ENCODE measurements at regions not wholly inside any gene's neighbourhood (a gene's known extent, or its start where the extent isn't known, plus 50 kb on each side); places are given as distances from the start of the nearest gene placed in this dataset.

- Histone ChIP-seq H3K9ac (ENCODE audit: low read depth, low read length) (no peak overlapping the region), H3K27ac (ENCODE audit: low read depth, low read length) (no peak overlapping the region), H3K27me3 (ENCODE audit: control insufficient read depth, insufficient read depth, low read length) (no peaks in the 10 kb centered on the region), H3K4me1 (ENCODE audit: control insufficient read depth, insufficient read depth, low read length) (peaks cover 27% of the 10 kb centered on the region), H3K9me3 (ENCODE audit: control insufficient read depth, insufficient read depth, low read length) (no peaks in the 10 kb centered on the region), H3K4me3 (ENCODE audit: low read depth, low read length) (no peak overlapping the region), H3K36me3 (ENCODE audit: control insufficient read depth, insufficient read depth, low read length) (no peaks in the 10 kb centered on the region)
These were observed 601.4 kb upstream of the SALL1 start for GRCh38 chr16:51752438-51752995.

- Histone ChIP-seq H3K4me3 (ENCODE audit: low read depth, low read length) (no peak overlapping the region), H3K36me3 (ENCODE audit: control insufficient read depth, insufficient read depth, low read length) (no peaks in the 10 kb centered on the region), H3K4me1 (ENCODE audit: control insufficient read depth, insufficient read depth, low read length) (peaks cover 3% of the 10 kb centered on the region; the same call in 1 of the 2 replicates), H3K27me3 (ENCODE audit: control insufficient read depth, insufficient read depth, low read length) (no peaks in the 10 kb centered on the region), H3K27ac (ENCODE audit: low read depth, low read length) (no peak overlapping the region), H3K9me3 (ENCODE audit: control insufficient read depth, insufficient read depth, low read length) (no peaks in the 10 kb centered on the region), H3K9ac (ENCODE audit: low read depth, low read length) (no peak overlapping the region)
These were observed 596.3 kb upstream of the SALL1 start for GRCh38 chr16:51747329-51747728.

- no peaks in the 10 kb centered on the region for H3K36me3 ChIP-seq (ENCODE audit: control insufficient read depth, insufficient read depth, low read length)
- peaks cover 7% of the 10 kb centered on the region for H3K4me1 ChIP-seq (ENCODE audit: control insufficient read depth, insufficient read depth, low read length)
- no peak overlapping the region for H3K4me3 ChIP-seq (ENCODE audit: low read depth, low read length)
- no peaks in the 10 kb centered on the region for H3K27me3 ChIP-seq (ENCODE audit: control insufficient read depth, insufficient read depth, low read length)
- no peak overlapping the region for H3K9ac ChIP-seq (ENCODE audit: low read depth, low read length)
- H3K27ac ChIP-seq (ENCODE audit: low read depth, low read length), result no peak overlapping the region
- H3K9me3 ChIP-seq (ENCODE audit: control insufficient read depth, insufficient read depth, low read length), result no peaks in the 10 kb centered on the region
These were observed 583.1 kb upstream of the SALL1 start for GRCh38 chr16:51734220-51734619.

GRCh38 chr16:51733181-51733580, 582.1 kb upstream of the SALL1 start:
- H3K9ac ChIP-seq (ENCODE audit: low read depth, low read length), result no peak overlapping the region
- peaks cover 7% of the 10 kb centered on the region for H3K4me1 ChIP-seq (ENCODE audit: control insufficient read depth, insufficient read depth, low read length)
- no peaks in the 10 kb centered on the region for H3K9me3 ChIP-seq (ENCODE audit: control insufficient read depth, insufficient read depth, low read length)
- H3K27me3 ChIP-seq (ENCODE audit: control insufficient read depth, insufficient read depth, low read length), result no peaks in the 10 kb centered on the region
- no peaks in the 10 kb centered on the region for H3K36me3 ChIP-seq (ENCODE audit: control insufficient read depth, insufficient read depth, low read length)
- no peak overlapping the region for H3K27ac ChIP-seq (ENCODE audit: low read depth, low read length)
- no peak overlapping the region for H3K4me3 ChIP-seq (ENCODE audit: low read depth, low read length)

DNA sequence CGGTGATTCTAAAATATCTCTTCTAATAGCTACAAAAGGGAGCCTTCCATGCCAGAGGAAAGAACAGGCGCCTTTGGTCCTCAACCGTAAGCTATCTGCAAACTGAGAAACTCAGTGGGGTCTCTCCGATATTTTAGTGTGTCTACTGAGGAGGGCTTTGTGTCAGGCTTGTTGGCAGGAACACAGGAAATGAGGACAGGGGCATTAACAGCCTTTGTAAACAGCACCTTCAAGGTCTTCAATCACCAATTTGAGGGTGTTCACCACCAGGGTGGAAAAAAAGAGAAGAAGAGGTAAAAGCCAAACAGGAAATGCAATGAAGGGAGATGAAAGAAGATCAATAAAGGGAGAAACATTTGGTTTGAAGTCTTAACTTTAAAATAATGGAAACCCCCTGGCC, 580.1 kb upstream of the SALL1 start:
- Histone ChIP-seq H3K9ac (ENCODE audit: low read depth, low read length) (no peak overlapping the region), H3K27ac (ENCODE audit: low read depth, low read length) (peak overlapping the region; percentile 18), H3K4me3 (ENCODE audit: low read depth, low read length) (no peak overlapping the region), H3K9me3 (ENCODE audit: control insufficient read depth, insufficient read depth, low read length) (no peaks in the 10 kb centered on the region), H3K4me1 (ENCODE audit: control insufficient read depth, insufficient read depth, low read length) (peaks cover 7% of the 10 kb centered on the region), H3K27me3 (ENCODE audit: control insufficient read depth, insufficient read depth, low read length) (no peaks in the 10 kb centered on the region), H3K36me3 (ENCODE audit: control insufficient read depth, insufficient read depth, low read length) (no peaks in the 10 kb centered on the region)

- Histone ChIP-seq H3K9me3 (ENCODE audit: control insufficient read depth, insufficient read depth, low read length) (no peaks in the 10 kb centered on the region), H3K36me3 (ENCODE audit: control insufficient read depth, insufficient read depth, low read length) (no peaks in the 10 kb centered on the region), H3K4me1 (ENCODE audit: control insufficient read depth, insufficient read depth, low read length) (peaks cover 6% of the 10 kb centered on the region; the same call in 1 of the 2 replicates), H3K27ac (ENCODE audit: low read depth, low read length) (no peak overlapping the region), H3K27me3 (ENCODE audit: control insufficient read depth, insufficient read depth, low read length) (no peaks in the 10 kb centered on the region), H3K4me3 (ENCODE audit: low read depth, low read length) (no peak overlapping the region), H3K9ac (ENCODE audit: low read depth, low read length) (no peak overlapping the region)
These were observed 572.1 kb upstream of the SALL1 start for GRCh38 chr16:51723036-51723724.

DNA sequence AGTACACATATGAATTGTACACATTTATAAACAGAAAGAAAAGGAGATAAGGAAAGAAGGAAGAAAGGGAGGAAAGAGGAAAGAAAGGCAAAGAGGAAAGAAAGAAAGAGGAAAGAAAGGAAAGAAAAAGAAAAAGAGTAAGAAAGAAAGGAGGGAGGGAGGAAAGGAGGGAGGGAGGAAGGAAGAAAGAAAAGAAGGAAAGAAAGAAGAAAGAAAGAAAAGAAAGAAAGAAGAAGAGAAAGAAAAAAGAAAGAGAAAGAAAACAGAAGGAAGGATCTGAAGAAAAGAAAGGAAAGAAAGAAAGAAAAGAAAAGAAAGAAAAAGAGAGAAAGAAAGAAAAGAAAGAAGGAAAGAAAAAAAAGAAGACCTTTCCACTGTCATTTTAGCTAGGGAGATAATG, 571.4 kb upstream of the SALL1 start:
- Histone ChIP-seq H3K9ac (ENCODE audit: low read depth, low read length) (no peak overlapping the region), H3K4me3 (ENCODE audit: low read depth, low read length) (no peak overlapping the region), H3K9me3 (ENCODE audit: control insufficient read depth, insufficient read depth, low read length) (no peaks in the 10 kb centered on the region), H3K4me1 (ENCODE audit: control insufficient read depth, insufficient read depth, low read length) (peaks cover 6% of the 10 kb centered on the region; the same call in 1 of the 2 replicates), H3K27ac (ENCODE audit: low read depth, low read length) (no peak overlapping the region), H3K36me3 (ENCODE audit: control insufficient read depth, insufficient read depth, low read length) (no peaks in the 10 kb centered on the region), H3K27me3 (ENCODE audit: control insufficient read depth, insufficient read depth, low read length) (no peaks in the 10 kb centered on the region)

DNA sequence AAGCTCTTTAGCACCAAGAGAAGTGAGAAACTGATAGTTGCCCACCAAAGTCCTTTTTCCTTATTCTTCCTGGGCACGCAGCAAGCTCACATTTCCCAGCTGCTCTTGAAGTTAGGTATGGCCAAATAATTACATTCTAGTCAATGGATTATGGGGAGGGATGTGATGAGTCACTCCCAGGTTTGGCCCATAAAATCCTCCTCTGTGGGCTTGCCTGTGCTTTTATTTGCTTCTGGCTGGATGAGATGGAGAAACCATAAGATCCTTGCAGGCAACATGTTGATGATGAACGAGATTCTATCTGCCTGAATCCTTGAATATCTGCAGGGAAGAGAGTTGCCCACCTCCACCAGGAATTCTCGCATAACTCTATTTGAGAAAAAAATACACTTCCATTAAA, 568.3 kb upstream of the SALL1 start:
- H3K9me3 ChIP-seq (ENCODE audit: control insufficient read depth, insufficient read depth, low read length), result no peaks in the 10 kb centered on the region
- H3K4me1 ChIP-seq (ENCODE audit: control insufficient read depth, insufficient read depth, low read length), result peaks cover 6% of the 10 kb centered on the region; the same call in 1 of the 2 replicates
- no peak overlapping the region for H3K4me3 ChIP-seq (ENCODE audit: low read depth, low read length)
- no peaks in the 10 kb centered on the region for H3K36me3 ChIP-seq (ENCODE audit: control insufficient read depth, insufficient read depth, low read length)
- no peak overlapping the region for H3K9ac ChIP-seq (ENCODE audit: low read depth, low read length)
- H3K27ac ChIP-seq (ENCODE audit: low read depth, low read length), result no peak overlapping the region
- no peaks in the 10 kb centered on the region for H3K27me3 ChIP-seq (ENCODE audit: control insufficient read depth, insufficient read depth, low read length)

- H3K27ac ChIP-seq (ENCODE audit: low read depth, low read length), result no peak overlapping the region
- H3K9me3 ChIP-seq (ENCODE audit: control insufficient read depth, insufficient read depth, low read length), result no peaks in the 10 kb centered on the region
- no peaks in the 10 kb centered on the region for H3K36me3 ChIP-seq (ENCODE audit: control insufficient read depth, insufficient read depth, low read length)
- no peak overlapping the region for H3K4me3 ChIP-seq (ENCODE audit: low read depth, low read length)
- no peaks in the 10 kb centered on the region for H3K4me1 ChIP-seq (ENCODE audit: control insufficient read depth, insufficient read depth, low read length)
- H3K27me3 ChIP-seq (ENCODE audit: control insufficient read depth, insufficient read depth, low read length), result no peaks in the 10 kb centered on the region
- no peak overlapping the region for H3K9ac ChIP-seq (ENCODE audit: low read depth, low read length)
These were observed 565.1 kb upstream of the SALL1 start for GRCh38 chr16:51716195-51716594.

- no peak overlapping the region for H3K4me3 ChIP-seq (ENCODE audit: low read depth, low read length)
- H3K9me3 ChIP-seq (ENCODE audit: control insufficient read depth, insufficient read depth, low read length), result no peaks in the 10 kb centered on the region
- H3K27ac ChIP-seq (ENCODE audit: low read depth, low read length), result no peak overlapping the region
- H3K4me1 ChIP-seq (ENCODE audit: control insufficient read depth, insufficient read depth, low read length), result no peaks in the 10 kb centered on the region
- no peak overlapping the region for H3K9ac ChIP-seq (ENCODE audit: low read depth, low read length)
- no peaks in the 10 kb centered on the region for H3K36me3 ChIP-seq (ENCODE audit: control insufficient read depth, insufficient read depth, low read length)
- peaks cover 2% of the 10 kb centered on the region; the same call in 1 of the 2 replicates for H3K27me3 ChIP-seq (ENCODE audit: control insufficient read depth, insufficient read depth, low read length)
These were observed 562.4 kb upstream of the SALL1 start for GRCh38 chr16:51713502-51713901.

GRCh38 chr16:51710905-51711563, 560.0 kb upstream of the SALL1 start:
- H3K36me3 ChIP-seq (ENCODE audit: control insufficient read depth, insufficient read depth, low read length), result no peaks in the 10 kb centered on the region
- H3K4me3 ChIP-seq (ENCODE audit: low read depth, low read length), result no peak overlapping the region
- no peak overlapping the region for H3K9ac ChIP-seq (ENCODE audit: low read depth, low read length)
- H3K27ac ChIP-seq (ENCODE audit: low read depth, low read length), result no peak overlapping the region
- peaks cover 6% of the 10 kb centered on the region for H3K4me1 ChIP-seq (ENCODE audit: control insufficient read depth, insufficient read depth, low read length)
- H3K9me3 ChIP-seq (ENCODE audit: control insufficient read depth, insufficient read depth, low read length), result no peaks in the 10 kb centered on the region
- H3K27me3 ChIP-seq (ENCODE audit: control insufficient read depth, insufficient read depth, low read length), result peaks cover 5% of the 10 kb centered on the region; the same call in 1 of the 2 replicates

Data from HUES48 (cell line).